Upper lobe of right lung (tissue), 1 donor: ENCODE measurements at regions not wholly inside any gene's neighbourhood (a gene's known extent, or its start where the extent isn't known, plus 50 kb on each side); places are given as distances from the start of the nearest gene placed in this dataset.

Experiments
- ATAC-seq: fragments of 200-7000 bp; cut with Tn5 transposase; one replicate; pipeline ENCODE4 v1.9.1; 2020; ENCODE audit warnings: mild to moderate bottlenecking, moderate library complexity
- DNase-seq: peaks from one replicate; pipeline ENCODE4 v3.0.0-alpha.2; 2020
- H3K27ac ChIP-seq: fragments of 200-600 bp; one replicate; pipeline ENCODE4 v1.8.0; 2022
- H3K27me3 ChIP-seq: fragments of 200-600 bp; one replicate; pipeline ENCODE4 v1.8.0; 2022; ENCODE audit warnings: mild to moderate bottlenecking
- H3K36me3 ChIP-seq: fragments of 200-600 bp; one replicate; pipeline ENCODE4 v1.8.0; 2022
- H3K4me1 ChIP-seq: fragments of 200-600 bp; one replicate; pipeline ENCODE4 v1.8.0; 2022
- H3K4me3 ChIP-seq: fragments of 200-600 bp; one replicate; pipeline ENCODE4 v1.8.0; 2022; ENCODE audit warnings: mild to moderate bottlenecking
- H3K9me3 ChIP-seq: fragments of 200-600 bp; one replicate; pipeline ENCODE4 v1.8.0; 2022
- intact Hi-C: fragments of 100-400 bp; cut with DNase I; formaldehyde crosslinking; loops from one replicate; pipeline ENCODE4 v1.11.0; 2022
- TF ChIP-seq, protein P1 (sequence below): fragments of 200-600 bp; IDR thresholded peaks from one replicate; pipeline ENCODE4 v1.8.0; 2022; ENCODE audit warnings: antibody characterized with exemption
- donor health status: DM: no; HTN: yes; CAD: no; lungs with severe emphysema.

DNA sequence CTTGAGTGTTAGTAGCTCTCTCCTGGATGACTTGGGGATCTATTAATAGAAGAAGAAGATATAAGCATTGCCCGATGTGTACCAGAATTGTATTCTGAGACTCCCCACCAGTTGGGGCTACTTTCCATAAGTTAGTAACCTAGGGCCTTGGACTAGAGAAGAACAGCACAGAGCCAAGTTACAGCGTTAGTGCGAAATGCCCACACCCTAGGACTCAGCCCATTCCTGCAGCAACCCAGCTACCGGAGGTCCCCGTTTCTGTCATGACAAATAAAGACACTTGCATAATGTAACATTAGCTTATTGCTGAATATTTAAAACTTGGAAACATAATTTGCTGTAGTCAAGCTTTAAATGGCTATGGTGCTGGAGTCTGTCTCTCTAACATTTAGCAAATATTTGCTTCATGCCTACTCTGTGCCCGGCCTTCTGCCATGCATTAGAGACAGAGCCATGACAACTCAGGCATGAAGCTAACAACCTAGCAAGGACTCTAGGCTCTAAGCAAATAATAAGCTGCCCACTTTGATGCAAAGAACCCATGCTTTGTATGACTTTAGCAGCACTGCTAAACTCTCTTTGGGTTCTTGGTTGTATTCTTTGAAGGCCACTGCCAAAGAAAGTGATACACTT is 103.4 kb upstream of the COL21A1 start:
- Histone ChIP-seq H3K4me1 (no peaks in the 10 kb centered on the region), H3K27me3 (no peaks in the 10 kb centered on the region), H3K36me3 (no peaks in the 10 kb centered on the region), H3K9me3 (no peaks in the 10 kb centered on the region), H3K27ac (no peak overlapping the region), H3K4me3 (no peak overlapping the region)
- TF ChIP-seq, protein P1, sequence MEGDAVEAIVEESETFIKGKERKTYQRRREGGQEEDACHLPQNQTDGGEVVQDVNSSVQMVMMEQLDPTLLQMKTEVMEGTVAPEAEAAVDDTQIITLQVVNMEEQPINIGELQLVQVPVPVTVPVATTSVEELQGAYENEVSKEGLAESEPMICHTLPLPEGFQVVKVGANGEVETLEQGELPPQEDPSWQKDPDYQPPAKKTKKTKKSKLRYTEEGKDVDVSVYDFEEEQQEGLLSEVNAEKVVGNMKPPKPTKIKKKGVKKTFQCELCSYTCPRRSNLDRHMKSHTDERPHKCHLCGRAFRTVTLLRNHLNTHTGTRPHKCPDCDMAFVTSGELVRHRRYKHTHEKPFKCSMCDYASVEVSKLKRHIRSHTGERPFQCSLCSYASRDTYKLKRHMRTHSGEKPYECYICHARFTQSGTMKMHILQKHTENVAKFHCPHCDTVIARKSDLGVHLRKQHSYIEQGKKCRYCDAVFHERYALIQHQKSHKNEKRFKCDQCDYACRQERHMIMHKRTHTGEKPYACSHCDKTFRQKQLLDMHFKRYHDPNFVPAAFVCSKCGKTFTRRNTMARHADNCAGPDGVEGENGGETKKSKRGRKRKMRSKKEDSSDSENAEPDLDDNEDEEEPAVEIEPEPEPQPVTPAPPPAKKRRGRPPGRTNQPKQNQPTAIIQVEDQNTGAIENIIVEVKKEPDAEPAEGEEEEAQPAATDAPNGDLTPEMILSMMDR = no peak
- intact Hi-C loops = loop anchor here (10.0 kb wide), 1 partner anchor 244 kb away; no protein-coding TSS in a partner anchor
- DNase-seq (no peak), ATAC-seq (no peak)

DNA sequence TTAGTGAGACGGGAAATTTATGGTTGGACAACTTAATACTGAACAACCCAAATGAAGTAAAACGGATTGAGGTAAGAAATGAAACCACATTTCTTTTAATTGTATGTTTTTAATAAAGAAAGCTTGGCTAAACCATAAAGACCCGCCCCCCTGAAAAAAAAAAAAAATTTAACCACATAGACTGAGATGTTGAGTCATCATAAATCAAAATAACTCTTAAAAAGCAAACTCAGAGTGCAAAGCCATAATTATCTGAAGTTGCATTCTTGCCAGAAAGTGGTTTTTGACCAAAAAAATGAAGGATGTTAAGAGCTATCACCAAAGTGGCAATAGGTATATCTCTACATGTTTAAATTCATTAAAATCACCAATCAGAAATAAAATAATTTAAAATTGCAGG is 101.8 kb upstream of the COL21A1 start:
- Histone ChIP-seq H3K9me3 (no peaks in the 10 kb centered on the region), H3K4me3 (no peak overlapping the region), H3K36me3 (no peaks in the 10 kb centered on the region), H3K27me3 (no peaks in the 10 kb centered on the region), H3K27ac (no peak overlapping the region), H3K4me1 (no peaks in the 10 kb centered on the region)
- ATAC-seq = no peak
- no peak for DNase-seq
- intact Hi-C loops = no loop called here
- TF ChIP-seq, protein P1 = no peak

DNA sequence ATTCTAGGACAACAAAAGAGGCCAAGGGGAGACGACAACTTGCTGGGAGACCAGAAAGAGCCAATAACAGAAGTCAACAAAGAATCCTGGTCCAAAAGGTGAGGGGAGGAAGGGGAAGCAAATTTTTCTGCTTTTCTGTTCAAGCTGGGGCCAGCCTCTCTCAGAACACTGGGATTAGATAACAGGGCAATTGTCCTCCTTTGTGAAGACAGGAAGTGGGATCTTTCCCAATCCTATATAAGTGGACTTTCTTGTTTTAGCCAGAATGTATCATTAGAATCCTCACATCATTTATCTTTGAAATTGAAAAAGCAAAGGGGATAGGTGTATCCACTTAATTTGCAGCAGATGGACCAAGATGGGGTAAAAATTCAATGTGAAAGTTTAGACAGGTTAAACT is 101.2 kb upstream of the COL21A1 start:
- no peaks in the 10 kb centered on the region for H3K36me3 ChIP-seq
- no peak overlapping the region for H3K27ac ChIP-seq
- intact Hi-C loops = no loop called here
- TF ChIP-seq, protein P1 = no peak
- no peaks in the 10 kb centered on the region for H3K27me3 ChIP-seq
- DNase-seq = no peak
- ATAC-seq = no peak
- no peaks in the 10 kb centered on the region for H3K4me1 ChIP-seq
- no peak overlapping the region for H3K4me3 ChIP-seq
- no peaks in the 10 kb centered on the region for H3K9me3 ChIP-seq

DNA sequence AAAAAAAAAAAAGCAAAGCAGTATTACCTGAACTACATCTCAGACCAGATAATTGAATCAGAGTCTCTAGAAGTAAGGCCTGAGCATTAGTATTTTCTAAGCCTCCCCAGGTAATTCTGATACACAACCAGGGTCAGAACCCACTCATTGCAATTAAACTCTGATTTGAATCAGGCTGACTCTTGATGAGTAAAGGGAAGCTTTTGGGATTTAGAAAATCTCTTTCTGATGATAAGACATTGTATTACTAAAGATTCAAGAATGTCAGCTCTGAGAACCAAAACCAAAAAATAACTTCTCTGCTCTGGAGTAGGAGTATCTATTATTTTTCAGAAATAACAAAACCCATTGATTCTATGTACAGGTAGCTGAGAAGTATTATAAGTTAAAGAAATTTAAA is 100.1 kb upstream of the COL21A1 start:
- Histone ChIP-seq H3K4me1 (no peaks in the 10 kb centered on the region), H3K4me3 (no peak overlapping the region), H3K27me3 (no peaks in the 10 kb centered on the region), H3K36me3 (no peaks in the 10 kb centered on the region), H3K27ac (no peak overlapping the region), H3K9me3 (no peaks in the 10 kb centered on the region)
- ATAC-seq (no peak), DNase-seq (no peak)
- TF ChIP-seq, protein P1 = no peak
- intact Hi-C loops = no loop called here

DNA sequence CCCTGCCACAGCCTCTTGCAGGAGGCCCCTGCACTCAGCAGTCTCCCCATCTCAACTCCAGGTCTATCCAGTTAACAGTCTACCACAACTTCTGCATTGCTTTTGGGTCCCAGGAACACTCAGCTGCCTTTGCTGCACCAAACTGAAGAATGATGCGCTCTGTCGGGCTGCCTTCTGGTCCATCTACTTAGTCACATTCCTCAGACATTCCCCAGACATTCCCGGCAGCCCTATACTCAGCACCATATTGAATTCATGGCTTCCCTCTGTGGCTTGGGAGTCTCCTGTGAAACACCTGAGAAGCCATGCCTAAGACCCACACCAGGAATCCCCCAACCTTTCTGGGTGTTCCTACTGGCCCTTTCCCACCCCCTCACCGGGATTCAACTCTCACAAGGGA is 99.6 kb upstream of the COL21A1 start:
- H3K27ac ChIP-seq = no peak overlapping the region
- no peak for ATAC-seq
- no peaks in the 10 kb centered on the region for H3K36me3 ChIP-seq

More for the DNA sequence above, 99.6 kb upstream of the COL21A1 start:
- Histone ChIP-seq H3K9me3 (no peaks in the 10 kb centered on the region), H3K4me3 (no peak overlapping the region), H3K27me3 (no peaks in the 10 kb centered on the region), H3K4me1 (no peaks in the 10 kb centered on the region)
- no peak for DNase-seq
- intact Hi-C loops = no loop called here
- TF ChIP-seq, protein P1 = no peak
